GM12878 (cell line): ENCODE measurements at regions not wholly inside any gene's neighbourhood (a gene's known extent, or its start where the extent isn't known, plus 50 kb on each side); places are given as distances from the start of the nearest gene placed in this dataset.

ENCODE experiments used
- ATAC-seq: fragments of 200-7000 bp; cut with Tn5 transposase; 3 replicates; pipeline ENCODE4 v1.9.1; 2020; ENCODE audit warnings: mild to moderate bottlenecking, moderate library complexity
- BruUV-seq: library from RNA; stranded (reverse); fragments of 400-500 nt; replicated peaks from 2 replicates; lab custom pipeline; 2021; lab: Mats Ljungman, UMichigan
- CTCF ChIA-PET: fragments of 300-600 bp; sonication (Branson Sonifier 250); formaldehyde crosslinking; extraction: SDS; loops from one replicate; lab custom pipeline; 2021; ENCODE audit warnings: inconsistent platforms; lab: Yijun Ruan, JAX
- POLR2A ChIA-PET: fragments of 350-600 bp; formaldehyde crosslinking; extraction: SDS; loops from one replicate; lab custom pipeline; 2021; ENCODE audit warnings: inconsistent platforms; lab: Charles Lee
- RAD21 ChIA-PET: fragments of 300-600 bp; sonication (Branson Sonifier 250); formaldehyde crosslinking; loops from one replicate; lab custom pipeline; 2023; ENCODE audit warnings: antibody characterized with exemption; ENCODE audit not compliant: unreplicated experiment; lab: Charles Lee
- SMC1A ChIA-PET: fragments of 300-600 bp; sonication (Branson Sonifier 250); formaldehyde crosslinking; loops from one replicate; lab custom pipeline; 2023; ENCODE audit not compliant: unreplicated experiment, uncharacterized antibody; lab: Charles Lee
- DNase-seq: peaks from one replicate; pipeline ENCODE4 v3.0.0-alpha.2; 2011; ENCODE audit warnings: low read depth, low spot score
- FAIRE-seq: peaks from 3 replicates; lab custom pipeline; 2011; peaks lifted over from hg19 to GRCh38; lab: Jason Lieb, UNC
- H2AFZ ChIP-seq: 2 replicates; pipeline ENCODE4 v1.6.0; 2011; ENCODE audit warnings: low read depth, low read length, control low read depth; ENCODE audit not compliant: control insufficient read depth
- H3K27ac ChIP-seq: 2 replicates; pipeline ENCODE4 v1.5.1; 2011; ENCODE audit warnings: control low read depth; ENCODE audit not compliant: control insufficient read depth, insufficient read depth
- H3K27me3 ChIP-seq, 2 experiments: replicated peaks in 1 of 2; 2 replicates each; pipeline versions ENCODE4 v1.6.0 to v1.6.1; 2011; ENCODE audit warnings: low read length in 1 of 2; ENCODE audit not compliant: control insufficient read depth in 2 of 2, insufficient read depth in 2 of 2
- H3K36me3 ChIP-seq, 2 experiments: 2 replicates each; pipeline ENCODE4 v1.5.1; 2011; ENCODE audit warnings: low read length in 1 of 2; ENCODE audit not compliant: control insufficient read depth in 2 of 2, insufficient read depth in 2 of 2
- H3K4me1 ChIP-seq: 2 replicates; pipeline ENCODE4 v1.6.1; 2011; ENCODE audit warnings: mild to moderate bottlenecking, low read length, moderate library complexity, mixed read lengths; ENCODE audit not compliant: control insufficient read depth, insufficient read depth
- H3K4me2 ChIP-seq: 2 replicates; pipeline ENCODE4 v1.6.0; 2011; ENCODE audit warnings: control low read depth; ENCODE audit not compliant: control insufficient read depth, insufficient read depth
- H3K4me3 ChIP-seq: fragments of 200-600 bp; sonication (generic); 2 replicates; pipeline ENCODE4 v1.5.1; 2016
- H3K79me2 ChIP-seq: 2 replicates; pipeline ENCODE4 v1.6.0; 2011; ENCODE audit warnings: low read length; ENCODE audit not compliant: control insufficient read depth, insufficient read depth
- H3K9ac ChIP-seq: 2 replicates; pipeline ENCODE4 v1.8.0; 2011; ENCODE audit warnings: low read length, control low read depth, mixed read lengths; ENCODE audit not compliant: control insufficient read depth, insufficient read depth
- H3K9me3 ChIP-seq: replicated peaks from 3 replicates; pipeline ENCODE4 v1.5.1; 2011; ENCODE audit warnings: mild to moderate bottlenecking, low read length; ENCODE audit not compliant: control insufficient read depth, insufficient read depth
- H4K20me1 ChIP-seq: 2 replicates; pipeline ENCODE4 v1.6.0; 2011; ENCODE audit not compliant: control insufficient read depth, insufficient read depth
- PAX5 ChIP-seq: IDR thresholded peaks from 2 replicates; pipeline ENCODE4 v1.6.1; 2011; ENCODE audit warnings: low read depth, low read length, borderline replicate concordance
- POLR2A ChIP-seq: IDR thresholded peaks from 2 replicates; pipeline ENCODE4 v1.6.1; 2011; ENCODE audit warnings: low read depth, mild to moderate bottlenecking, low read length
- RB1 ChIP-seq: fragments of 450-650 bp; formaldehyde crosslinking; IDR thresholded peaks from 2 replicates; pipeline ENCODE4 v1.6.1; 2017; ENCODE audit warnings: mild to moderate bottlenecking, borderline replicate concordance
- SIX5 ChIP-seq: IDR thresholded peaks from 2 replicates; pipeline ENCODE4 v1.6.1; 2011; ENCODE audit warnings: mild to moderate bottlenecking, low read depth, low read length, moderate library complexity; ENCODE audit not compliant: severe bottlenecking
- SP1 ChIP-seq: IDR thresholded peaks from one replicate; pipeline ENCODE4 v1.6.1; 2011; ENCODE audit warnings: low read depth, low read length
- SREBF1 ChIP-seq: IDR thresholded peaks from 2 replicates; pipeline ENCODE4 v1.6.1; 2012; ENCODE audit warnings: mild to moderate bottlenecking, low read length
- WRNIP1 ChIP-seq: IDR thresholded peaks from 2 replicates; pipeline ENCODE4 v1.6.1; 2011; ENCODE audit warnings: low read depth, low read length, improper control_type of control experiment, borderline replicate concordance
- ZBED1 ChIP-seq: IDR thresholded peaks from 2 replicates; pipeline ENCODE4 v1.6.1; 2016; ENCODE audit warnings: borderline replicate concordance
- ZNF687 ChIP-seq: fragments of 450-650 bp; IDR thresholded peaks from 2 replicates; pipeline ENCODE4 v1.6.1; 2017; ENCODE audit warnings: mild to moderate bottlenecking, moderate library complexity
- ZSCAN29 ChIP-seq: fragments of 450-650 bp; IDR thresholded peaks from 2 replicates; pipeline ENCODE4 v1.6.1; 2017; ENCODE audit warnings: mild to moderate bottlenecking, moderate library complexity
- WGBS: methylation state at CpG from one replicate; pipeline ENCODE4 v1.1.6; 2016; ENCODE audit warnings: low lambda C conversion rate; ENCODE audit not compliant: insufficient replicate concordance, insufficient coverage; ENCODE audit errors: missing lambda C conversion rate; 5-methylcytosine and 5-hydroxymethylcytosine counted together
- in situ Hi-C: fragments of 300-500 bp; cut with MboI; formaldehyde crosslinking; loops from 9 replicates; pipeline ENCODE4 v1.14.3; 2018; ENCODE audit warnings: mixed read lengths
- intact Hi-C: fragments of 100-400 bp; cut with micrococcal nuclease; formaldehyde crosslinking; loops from one replicate; pipeline ENCODE4 v1.14.2; 2022; ENCODE audit not compliant: unreplicated experiment
- TF ChIP-seq, protein P1 (sequence below): fragments of 450-650 bp; IDR thresholded peaks from 2 replicates; pipeline ENCODE4 v1.6.1; 2016; ENCODE audit warnings: mild to moderate bottlenecking, moderate library complexity, borderline replicate concordance
- TF ChIP-seq, protein P2 (sequence below): fragments of 150-350 bp; IDR thresholded peaks from 2 replicates; pipeline ENCODE4 v1.6.1; 2016; ENCODE audit warnings: low read depth, low read length

GRCh38 chr12:62008703-62009102, 251.5 kb upstream of the USP15 start:
- FAIRE-seq (no peak), DNase-seq (no peak), ATAC-seq (no peak)
- Histone ChIP-seq H3K4me1 (no peaks in the 10 kb centered on the region), H3K79me2 (no peaks in the 10 kb centered on the region), H4K20me1 (no peaks in the 10 kb centered on the region), H3K4me2 (no peak overlapping the region), H3K27me3 (no peaks in the 10 kb centered on the region), H3K9me3 (no peaks in the 10 kb centered on the region), H3K4me3 (no peak overlapping the region), H2AFZ (no peak overlapping the region), H3K36me3 (no peaks in the 10 kb centered on the region), H3K27ac (no peak overlapping the region), H3K9ac (no peak overlapping the region)
- no TSS peak for BruUV-seq
- POLR2A ChIA-PET: no interaction called here
- intact Hi-C loops (loop anchor here (5.0 kb wide), 1 partner anchor 179 kb away; no protein-coding TSS in a partner anchor), in situ Hi-C loops (no loop called here)
- RAD21 ChIA-PET: no interaction called here
- CTCF ChIA-PET: no interaction called here
- WGBS: 0% methylated on average over 2 of the region's 2 CpGs
- SMC1A ChIA-PET: no interaction called here
- TF ChIP-seq, protein P1, sequence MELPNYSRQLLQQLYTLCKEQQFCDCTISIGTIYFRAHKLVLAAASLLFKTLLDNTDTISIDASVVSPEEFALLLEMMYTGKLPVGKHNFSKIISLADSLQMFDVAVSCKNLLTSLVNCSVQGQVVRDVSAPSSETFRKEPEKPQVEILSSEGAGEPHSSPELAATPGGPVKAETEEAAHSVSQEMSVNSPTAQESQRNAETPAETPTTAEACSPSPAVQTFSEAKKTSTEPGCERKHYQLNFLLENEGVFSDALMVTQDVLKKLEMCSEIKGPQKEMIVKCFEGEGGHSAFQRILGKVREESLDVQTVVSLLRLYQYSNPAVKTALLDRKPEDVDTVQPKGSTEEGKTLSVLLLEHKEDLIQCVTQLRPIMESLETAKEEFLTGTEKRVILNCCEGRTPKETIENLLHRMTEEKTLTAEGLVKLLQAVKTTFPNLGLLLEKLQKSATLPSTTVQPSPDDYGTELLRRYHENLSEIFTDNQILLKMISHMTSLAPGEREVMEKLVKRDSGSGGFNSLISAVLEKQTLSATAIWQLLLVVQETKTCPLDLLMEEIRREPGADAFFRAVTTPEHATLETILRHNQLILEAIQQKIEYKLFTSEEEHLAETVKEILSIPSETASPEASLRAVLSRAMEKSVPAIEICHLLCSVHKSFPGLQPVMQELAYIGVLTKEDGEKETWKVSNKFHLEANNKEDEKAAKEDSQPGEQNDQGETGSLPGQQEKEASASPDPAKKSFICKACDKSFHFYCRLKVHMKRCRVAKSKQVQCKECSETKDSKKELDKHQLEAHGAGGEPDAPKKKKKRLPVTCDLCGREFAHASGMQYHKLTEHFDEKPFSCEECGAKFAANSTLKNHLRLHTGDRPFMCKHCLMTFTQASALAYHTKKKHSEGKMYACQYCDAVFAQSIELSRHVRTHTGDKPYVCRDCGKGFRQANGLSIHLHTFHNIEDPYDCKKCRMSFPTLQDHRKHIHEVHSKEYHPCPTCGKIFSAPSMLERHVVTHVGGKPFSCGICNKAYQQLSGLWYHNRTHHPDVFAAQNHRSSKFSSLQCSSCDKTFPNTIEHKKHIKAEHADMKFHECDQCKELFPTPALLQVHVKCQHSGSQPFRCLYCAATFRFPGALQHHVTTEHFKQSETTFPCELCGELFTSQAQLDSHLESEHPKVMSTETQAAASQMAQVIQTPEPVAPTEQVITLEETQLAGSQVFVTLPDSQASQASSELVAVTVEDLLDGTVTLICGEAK: no peak
- TF ChIP-seq SP1: no peak
- TF ChIP-seq POLR2A: no peak
- no peak for TF ChIP-seq WRNIP1
- no peak for TF ChIP-seq SREBF1
- no peak for TF ChIP-seq RB1
- no peak for TF ChIP-seq ZSCAN29
- TF ChIP-seq, protein P2, sequence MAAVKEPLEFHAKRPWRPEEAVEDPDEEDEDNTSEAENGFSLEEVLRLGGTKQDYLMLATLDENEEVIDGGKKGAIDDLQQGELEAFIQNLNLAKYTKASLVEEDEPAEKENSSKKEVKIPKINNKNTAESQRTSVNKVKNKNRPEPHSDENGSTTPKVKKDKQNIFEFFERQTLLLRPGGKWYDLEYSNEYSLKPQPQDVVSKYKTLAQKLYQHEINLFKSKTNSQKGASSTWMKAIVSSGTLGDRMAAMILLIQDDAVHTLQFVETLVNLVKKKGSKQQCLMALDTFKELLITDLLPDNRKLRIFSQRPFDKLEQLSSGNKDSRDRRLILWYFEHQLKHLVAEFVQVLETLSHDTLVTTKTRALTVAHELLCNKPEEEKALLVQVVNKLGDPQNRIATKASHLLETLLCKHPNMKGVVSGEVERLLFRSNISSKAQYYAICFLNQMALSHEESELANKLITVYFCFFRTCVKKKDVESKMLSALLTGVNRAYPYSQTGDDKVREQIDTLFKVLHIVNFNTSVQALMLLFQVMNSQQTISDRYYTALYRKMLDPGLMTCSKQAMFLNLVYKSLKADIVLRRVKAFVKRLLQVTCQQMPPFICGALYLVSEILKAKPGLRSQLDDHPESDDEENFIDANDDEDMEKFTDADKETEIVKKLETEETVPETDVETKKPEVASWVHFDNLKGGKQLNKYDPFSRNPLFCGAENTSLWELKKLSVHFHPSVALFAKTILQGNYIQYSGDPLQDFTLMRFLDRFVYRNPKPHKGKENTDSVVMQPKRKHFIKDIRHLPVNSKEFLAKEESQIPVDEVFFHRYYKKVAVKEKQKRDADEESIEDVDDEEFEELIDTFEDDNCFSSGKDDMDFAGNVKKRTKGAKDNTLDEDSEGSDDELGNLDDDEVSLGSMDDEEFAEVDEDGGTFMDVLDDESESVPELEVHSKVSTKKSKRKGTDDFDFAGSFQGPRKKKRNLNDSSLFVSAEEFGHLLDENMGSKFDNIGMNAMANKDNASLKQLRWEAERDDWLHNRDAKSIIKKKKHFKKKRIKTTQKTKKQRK: no peak
- TF ChIP-seq ZNF687: no peak
- no peak for TF ChIP-seq SIX5
- TF ChIP-seq PAX5: no peak
- TF ChIP-seq ZBED1: no peak
